Thoracic aorta (tissue), 2 donors: ENCODE measurements at regions not wholly inside any gene's neighbourhood (a gene's known extent, or its start where the extent isn't known, plus 50 kb on each side); places are given as distances from the start of the nearest gene placed in this dataset.

Source experiments
- ATAC-seq: fragments of 150-250 bp; one replicate; pipeline ENCODE4 v1.8.0; 2017; ENCODE audit warnings: low read depth; ENCODE audit not compliant: insufficient number of reproducible peaks, low FRiP score
- DNase-seq: peaks from one replicate; pipeline ENCODE4 v3.0.0-alpha.2; 2020; ENCODE audit warnings: low spot score
- H3K27ac ChIP-seq, 2 donors: fragments of 200-600 bp; sonication (generic); 1 replicate in 1 of 2; 2 replicates in 1 of 2; pipeline ENCODE4 v1.5.1; 2016; ENCODE audit warnings: mild to moderate bottlenecking in 2 of 2, moderate library complexity in 2 of 2
- H3K27me3 ChIP-seq: fragments of 200-600 bp; sonication (generic); replicated peaks from 2 replicates; pipeline ENCODE4 v1.6.0; 2016; ENCODE audit warnings: mild to moderate bottlenecking; ENCODE audit not compliant: insufficient read depth
- H3K36me3 ChIP-seq: fragments of 200-600 bp; sonication (generic); one replicate; pipeline ENCODE4 v1.5.1; 2016
- H3K4me1 ChIP-seq, 2 donors: fragments of 200-600 bp; sonication (generic); 1 replicate in 1 of 2; 2 replicates in 1 of 2; pipeline versions ENCODE4 v1.5.1 to v1.6.0; 2016; ENCODE audit warnings: low read depth in 2 of 2, mild to moderate bottlenecking in 1 of 2; ENCODE audit not compliant: control insufficient read depth in 1 of 2
- H3K4me3 ChIP-seq: fragments of 200-600 bp; sonication (generic); 2 replicates; pipeline ENCODE4 v1.5.1; 2016; ENCODE audit warnings: mild to moderate bottlenecking
- H3K9me3 ChIP-seq: fragments of 200-600 bp; sonication (generic); 2 replicates; pipeline ENCODE4 v1.5.1; 2016
- CTCF ChIP-seq: fragments of 200-600 bp; sonication (generic); IDR thresholded peaks from one replicate; pipeline ENCODE4 v1.5.1; 2019; ENCODE audit warnings: antibody characterized with exemption

GRCh38 chr13:54836273-54836672 is 1807.7 kb downstream of the OLFM4 start:
- Histone ChIP-seq H3K9me3 (no peaks in the 10 kb centered on the region), H3K36me3 (no peaks in the 10 kb centered on the region), H3K27me3 (no peaks in the 10 kb centered on the region), H3K27ac (no peak overlapping the region), H3K4me3 (no peak overlapping the region), H3K4me1 (no peaks in the 10 kb centered on the region)
- no peak for TF ChIP-seq CTCF
- DNase-seq (no peak), ATAC-seq (no peak)

GRCh38 chr13:54841682-54842081 is 1813.1 kb downstream of the OLFM4 start:
- Histone ChIP-seq H3K36me3 (no peaks in the 10 kb centered on the region), H3K9me3 (no peaks in the 10 kb centered on the region), H3K4me1 (no peaks in the 10 kb centered on the region), H3K27ac (no peak overlapping the region), H3K4me3 (no peak overlapping the region), H3K27me3 (no peaks in the 10 kb centered on the region)
- ATAC-seq (no peak), DNase-seq (no peak)
- TF ChIP-seq CTCF, result no peak

- no peak for ATAC-seq
- H3K4me1 ChIP-seq, result no peaks in the 10 kb centered on the region
- no peaks in the 10 kb centered on the region for H3K36me3 ChIP-seq
- H3K4me3 ChIP-seq, result no peak overlapping the region
- DNase-seq, result no peak
- H3K9me3 ChIP-seq, result no peaks in the 10 kb centered on the region
- no peak for TF ChIP-seq CTCF
- H3K27ac ChIP-seq, result no peak overlapping the region
- no peaks in the 10 kb centered on the region for H3K27me3 ChIP-seq
Measured at GRCh38 chr13:54845351-54845965, 1816.8 kb downstream of the OLFM4 start.

- Histone ChIP-seq H3K27me3 (no peaks in the 10 kb centered on the region), H3K27ac (no peak overlapping the region), H3K36me3 (no peaks in the 10 kb centered on the region), H3K4me3 (no peak overlapping the region), H3K4me1 (no peaks in the 10 kb centered on the region), H3K9me3 (no peaks in the 10 kb centered on the region)
- TF ChIP-seq CTCF, result no peak
- DNase-seq (no peak), ATAC-seq (no peak)
Measured at GRCh38 chr13:54852831-54853230, 1824.2 kb downstream of the OLFM4 start.

- no peaks in the 10 kb centered on the region for H3K27me3 ChIP-seq
- no peak overlapping the region for H3K4me3 ChIP-seq
- no peak for TF ChIP-seq CTCF
- ATAC-seq (no peak), DNase-seq (no peak)
- H3K9me3 ChIP-seq, result no peaks in the 10 kb centered on the region
- H3K36me3 ChIP-seq, result no peaks in the 10 kb centered on the region
- H3K27ac ChIP-seq, result no peak overlapping the region
- H3K4me1 ChIP-seq, result no peaks in the 10 kb centered on the region
Measured at GRCh38 chr13:54859827-54860226, 1831.2 kb downstream of the OLFM4 start.
